GM23338 (cell line): ENCODE measurements at regions not wholly inside any gene's neighbourhood (a gene's known extent, or its start where the extent isn't known, plus 50 kb on each side); places are given as distances from the start of the nearest gene placed in this dataset.

Source experiments
- ATAC-seq: fragments of 200-7000 bp; cut with Tn5 transposase; 3 replicates; pipeline ENCODE4 v1.9.1; 2020
- DNase-seq: peaks from one replicate; pipeline ENCODE4 v3.0.0-alpha.2; 2015; ENCODE audit warnings: low spot score
- H2AFZ ChIP-seq: fragments of 200-600 bp; sonication (generic); 2 replicates; pipeline ENCODE4 v1.8.0; 2016; ENCODE audit warnings: antibody characterized with exemption, mild to moderate bottlenecking, moderate library complexity
- H3F3A ChIP-seq: fragments of 200-600 bp; sonication (generic); replicated peaks from 2 replicates; pipeline ENCODE4 v1.8.0; 2017; ENCODE audit warnings: antibody characterized with exemption, mixed run types, low read depth
- H3K27ac ChIP-seq: fragments of 200-600 bp; sonication (generic); 2 replicates; pipeline ENCODE4 v1.6.1; 2016; ENCODE audit warnings: low read depth
- H3K27me3 ChIP-seq: fragments of 200-600 bp; sonication (generic); 2 replicates; pipeline ENCODE4 v1.8.0; 2016; ENCODE audit warnings: mild to moderate bottlenecking, mixed run types, moderate library complexity; ENCODE audit not compliant: insufficient read depth
- H3K36me3 ChIP-seq: fragments of 200-600 bp; sonication (generic); 2 replicates; pipeline ENCODE4 v1.8.0; 2016; ENCODE audit warnings: mild to moderate bottlenecking; ENCODE audit not compliant: insufficient read depth
- H3K4me1 ChIP-seq: fragments of 200-600 bp; sonication (generic); 2 replicates; pipeline ENCODE4 v1.8.0; 2016; ENCODE audit warnings: mild to moderate bottlenecking, moderate library complexity; ENCODE audit not compliant: insufficient read depth
- H3K4me2 ChIP-seq: fragments of 200-600 bp; sonication (generic); 2 replicates; pipeline ENCODE4 v1.7.1; 2017; ENCODE audit warnings: mixed run types
- H3K4me3 ChIP-seq: fragments of 200-600 bp; sonication (generic); 2 replicates; pipeline ENCODE4 v1.6.1; 2016; ENCODE audit warnings: mixed run types
- H3K79me2 ChIP-seq: fragments of 200-600 bp; sonication (generic); replicated peaks from 2 replicates; pipeline ENCODE4 v1.8.0; 2017; ENCODE audit warnings: mild to moderate bottlenecking; ENCODE audit not compliant: insufficient read depth
- H3K9me2 ChIP-seq: fragments of 200-600 bp; sonication (generic); 2 replicates; pipeline ENCODE4 v1.8.0; 2017; ENCODE audit not compliant: insufficient read depth
- H4K20me1 ChIP-seq: fragments of 200-600 bp; sonication (generic); replicated peaks from 2 replicates; pipeline ENCODE4 v1.8.0; 2017; ENCODE audit warnings: mild to moderate bottlenecking; ENCODE audit not compliant: insufficient read depth
- H3K27ac Mint-ChIP-seq: 2 replicates; pipeline ENCODE4 v1.8.0; 2020; ENCODE audit warnings: inconsistent platforms, mild to moderate bottlenecking, moderate library complexity, mixed read lengths
- H3K27me3 Mint-ChIP-seq: 3 replicates; pipeline ENCODE4 v1.8.0; 2022; ENCODE audit warnings: low read depth, mild to moderate bottlenecking, moderate library complexity, mixed read lengths, inconsistent platforms; ENCODE audit not compliant: insufficient read depth, poor library complexity
- H3K36me3 Mint-ChIP-seq: 3 replicates; pipeline ENCODE4 v1.8.0; 2021; ENCODE audit warnings: low read depth, mild to moderate bottlenecking, inconsistent platforms, moderate library complexity, mixed read lengths
- H3K4me1 Mint-ChIP-seq: 3 replicates; pipeline ENCODE4 v1.8.0; 2020; ENCODE audit warnings: mild to moderate bottlenecking, inconsistent platforms, mixed read lengths
- H3K4me3 Mint-ChIP-seq: 3 replicates; pipeline ENCODE4 v1.8.0; 2021; ENCODE audit warnings: moderate library complexity, mild to moderate bottlenecking, inconsistent platforms, mixed read lengths
- H3K9me3 Mint-ChIP-seq: 3 replicates; pipeline ENCODE4 v1.8.0; 2020; ENCODE audit warnings: moderate library complexity, mild to moderate bottlenecking, inconsistent platforms, mixed read lengths
- CREB1 ChIP-seq: fragments of 250-450 bp; sonication (Bioruptor Pico); IDR thresholded peaks from 2 replicates; pipeline ENCODE4 v1.5.0; 2020; ENCODE audit warnings: low read depth, mild to moderate bottlenecking, moderate library complexity
- CTCF ChIP-seq, 2 experiments: fragments of 200-600 bp in 1 of 2; sonication (generic) in 1 of 2; conservative IDR thresholded peaks; 2 replicates each; pipeline versions ENCODE4 v1.5.1 to v1.6.1; 2016 to 2017; ENCODE audit warnings: antibody characterized with exemption in 2 of 2, low read depth in 2 of 2, mild to moderate bottlenecking in 2 of 2, moderate library complexity in 1 of 2
- ETS1 ChIP-seq: IDR thresholded peaks from 2 replicates; pipeline ENCODE4 v1.6.1; 2016; ENCODE audit warnings: antibody characterized with exemption
- EZH2 ChIP-seq: fragments of 200-600 bp; sonication (generic); IDR thresholded peaks from one replicate; pipeline ENCODE4 v1.8.0; 2017; ENCODE audit warnings: antibody characterized with exemption, mild to moderate bottlenecking, low read depth; ENCODE audit not compliant: unreplicated experiment
- EZH2phosphoT487 ChIP-seq: fragments of 200-600 bp; sonication (generic); IDR thresholded peaks from one replicate; pipeline ENCODE4 v1.8.1; 2018; ENCODE audit warnings: antibody characterized with exemption; ENCODE audit not compliant: unreplicated experiment
- JUNB ChIP-seq: IDR thresholded peaks from one replicate; pipeline ENCODE4 v1.6.1; 2016; ENCODE audit warnings: antibody characterized with exemption; ENCODE audit not compliant: unreplicated experiment
- NANOG ChIP-seq: IDR thresholded peaks from 2 replicates; pipeline ENCODE4 v1.6.1; 2016; ENCODE audit warnings: antibody characterized with exemption, borderline replicate concordance
- POLR2AphosphoS5 ChIP-seq: IDR thresholded peaks from 2 replicates; pipeline ENCODE4 v1.6.1; 2016; ENCODE audit warnings: antibody characterized with exemption, low read depth
- STAT1 ChIP-seq: IDR thresholded peaks from one replicate; pipeline ENCODE4 v1.6.1; 2016; ENCODE audit warnings: antibody characterized with exemption; ENCODE audit not compliant: unreplicated experiment
- ZNF114 ChIP-seq: fragments of 250-450 bp; sonication (Bioruptor Pico); IDR thresholded peaks from 2 replicates; pipeline ENCODE4 v1.5.0; 2020; ENCODE audit warnings: mild to moderate bottlenecking, moderate library complexity
- TF ChIP-seq, protein P1 (sequence below): IDR thresholded peaks from one replicate; pipeline ENCODE4 v1.6.1; 2018; ENCODE audit warnings: antibody characterized with exemption; ENCODE audit not compliant: unreplicated experiment

- H3F3A ChIP-seq, result no peaks in the 10 kb centered on the region
- no peaks in the 10 kb centered on the region for H3K4me1 ChIP-seq
- H3K79me2 ChIP-seq, result no peaks in the 10 kb centered on the region
- no peak overlapping the region for H3K4me3 ChIP-seq
- H3K4me3 Mint-ChIP-seq, result no peak overlapping the region
- no peak overlapping the region for H3K4me2 ChIP-seq
- H4K20me1 ChIP-seq, result no peaks in the 10 kb centered on the region
- no peaks in the 10 kb centered on the region for H3K27me3 ChIP-seq
- no peaks in the 10 kb centered on the region for H3K36me3 ChIP-seq
- no peaks in the 10 kb centered on the region for H3K27me3 Mint-ChIP-seq
- H2AFZ ChIP-seq, result no peak overlapping the region
- H3K9me2 ChIP-seq, result 0 out of 2 replicates have a peak, but pooled peaks cover 7% of the 10 kb centered on the region
- TF ChIP-seq EZH2phosphoT487, result no peak
- no peak for TF ChIP-seq CTCF (conservative IDR thresholded peaks at IDR 0.05; ENCODE audit: low read depth in 2 of 2)
- TF ChIP-seq, protein P1, sequence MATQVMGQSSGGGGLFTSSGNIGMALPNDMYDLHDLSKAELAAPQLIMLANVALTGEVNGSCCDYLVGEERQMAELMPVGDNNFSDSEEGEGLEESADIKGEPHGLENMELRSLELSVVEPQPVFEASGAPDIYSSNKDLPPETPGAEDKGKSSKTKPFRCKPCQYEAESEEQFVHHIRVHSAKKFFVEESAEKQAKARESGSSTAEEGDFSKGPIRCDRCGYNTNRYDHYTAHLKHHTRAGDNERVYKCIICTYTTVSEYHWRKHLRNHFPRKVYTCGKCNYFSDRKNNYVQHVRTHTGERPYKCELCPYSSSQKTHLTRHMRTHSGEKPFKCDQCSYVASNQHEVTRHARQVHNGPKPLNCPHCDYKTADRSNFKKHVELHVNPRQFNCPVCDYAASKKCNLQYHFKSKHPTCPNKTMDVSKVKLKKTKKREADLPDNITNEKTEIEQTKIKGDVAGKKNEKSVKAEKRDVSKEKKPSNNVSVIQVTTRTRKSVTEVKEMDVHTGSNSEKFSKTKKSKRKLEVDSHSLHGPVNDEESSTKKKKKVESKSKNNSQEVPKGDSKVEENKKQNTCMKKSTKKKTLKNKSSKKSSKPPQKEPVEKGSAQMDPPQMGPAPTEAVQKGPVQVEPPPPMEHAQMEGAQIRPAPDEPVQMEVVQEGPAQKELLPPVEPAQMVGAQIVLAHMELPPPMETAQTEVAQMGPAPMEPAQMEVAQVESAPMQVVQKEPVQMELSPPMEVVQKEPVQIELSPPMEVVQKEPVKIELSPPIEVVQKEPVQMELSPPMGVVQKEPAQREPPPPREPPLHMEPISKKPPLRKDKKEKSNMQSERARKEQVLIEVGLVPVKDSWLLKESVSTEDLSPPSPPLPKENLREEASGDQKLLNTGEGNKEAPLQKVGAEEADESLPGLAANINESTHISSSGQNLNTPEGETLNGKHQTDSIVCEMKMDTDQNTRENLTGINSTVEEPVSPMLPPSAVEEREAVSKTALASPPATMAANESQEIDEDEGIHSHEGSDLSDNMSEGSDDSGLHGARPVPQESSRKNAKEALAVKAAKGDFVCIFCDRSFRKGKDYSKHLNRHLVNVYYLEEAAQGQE, result no peak
- no peak for TF ChIP-seq ZNF114
- ATAC-seq, result no peak
- DNase-seq, result no peak
- H3K9me3 Mint-ChIP-seq, result 0 out of 3 replicates have a peak, but pooled peaks cover 5% of the 10 kb centered on the region
- H3K27ac ChIP-seq, result no peak overlapping the region
- peaks cover 18% of the 10 kb centered on the region; the same call in 2 of the 3 replicates for H3K36me3 Mint-ChIP-seq
- H3K4me1 Mint-ChIP-seq, result peaks cover 8% of the 10 kb centered on the region
- H3K27ac Mint-ChIP-seq, result no peak overlapping the region
These were observed 1059.2 kb downstream of the OTOL1 start for GRCh38 chr3:162555761-162556160.

- H3K27ac ChIP-seq, result no peak overlapping the region
- Mint-ChIP-seq H3K9me3 (no peaks in the 10 kb centered on the region), H3K4me3 (no peak overlapping the region), H3K27ac (no peak overlapping the region), H3K27me3 (no peaks in the 10 kb centered on the region), H3K36me3 (peaks cover 4% of the 10 kb centered on the region; the same call in 2 of the 3 replicates), H3K4me1 (peaks cover 6% of the 10 kb centered on the region)
- no peaks in the 10 kb centered on the region for H3K4me1 ChIP-seq
- no peaks in the 10 kb centered on the region for H3K79me2 ChIP-seq
- no peak overlapping the region for H3K4me2 ChIP-seq
- no peaks in the 10 kb centered on the region for H3K36me3 ChIP-seq
- no peak overlapping the region for H3K4me3 ChIP-seq
- H3F3A ChIP-seq, result no peaks in the 10 kb centered on the region
- H3K9me2 ChIP-seq, result no peaks in the 10 kb centered on the region
- no peaks in the 10 kb centered on the region for H3K27me3 ChIP-seq
- DNase-seq (peak; percentile 1), ATAC-seq (no peak)
- no peak overlapping the region for H2AFZ ChIP-seq
- H4K20me1 ChIP-seq, result no peaks in the 10 kb centered on the region
- TF ChIP-seq, protein P1, result no peak
- no peak for TF ChIP-seq EZH2
- no peak for TF ChIP-seq ETS1
- no peak for TF ChIP-seq STAT1
- TF ChIP-seq CTCF (conservative IDR thresholded peaks at IDR 0.05; ENCODE audit: low read depth in 2 of 2), result no peak
- TF ChIP-seq EZH2phosphoT487, result no peak
- no peak for TF ChIP-seq CREB1
- no peak for TF ChIP-seq NANOG
- TF ChIP-seq JUNB, result no peak
- no peak for TF ChIP-seq POLR2AphosphoS5
These were observed 1061.4 kb downstream of the OTOL1 start for GRCh38 chr3:162558016-162558415.
